MM.1S (cell line): ENCODE measurements at regions not wholly inside any gene's neighbourhood (a gene's known extent, or its start where the extent isn't known, plus 50 kb on each side); places are given as distances from the start of the nearest gene placed in this dataset.

ENCODE experiments used
- DNase-seq: peaks from one replicate; pipeline ENCODE4 v3.0.0-alpha.2; 2015
- H2AFZ ChIP-seq: fragments of 300-600 bp; sonication (generic); 2 replicates; pipeline ENCODE4 v1.6.0; 2016; ENCODE audit warnings: antibody characterized with exemption, low read length
- H3F3A ChIP-seq: fragments of 300-600 bp; sonication (generic); 2 replicates; pipeline ENCODE4 v1.6.1; 2016; ENCODE audit warnings: mild to moderate bottlenecking, antibody characterized with exemption, low read length, moderate library complexity, mixed read lengths; ENCODE audit not compliant: insufficient read depth
- H3K27ac ChIP-seq: fragments of 300-600 bp; sonication (generic); 2 replicates; pipeline ENCODE4 v1.5.1; 2016; ENCODE audit warnings: mild to moderate bottlenecking, low read length
- H3K27me3 ChIP-seq: fragments of 300-600 bp; sonication (generic); replicated peaks from 2 replicates; pipeline ENCODE4 v1.6.0; 2016; ENCODE audit warnings: low read length; ENCODE audit not compliant: insufficient read depth
- H3K36me3 ChIP-seq: fragments of 300-600 bp; sonication (generic); replicated peaks from 2 replicates; pipeline ENCODE4 v1.6.1; 2016; ENCODE audit warnings: mild to moderate bottlenecking, low read length, mixed read lengths; ENCODE audit not compliant: insufficient read depth
- H3K4me1 ChIP-seq: fragments of 300-600 bp; sonication (generic); 2 replicates; pipeline ENCODE4 v1.6.1; 2016; ENCODE audit warnings: low read length, mixed read lengths
- H3K4me2 ChIP-seq: fragments of 300-600 bp; sonication (generic); 2 replicates; pipeline ENCODE4 v1.6.0; 2016; ENCODE audit warnings: low read depth, low read length
- H3K4me3 ChIP-seq: fragments of 300-600 bp; sonication (generic); 2 replicates; pipeline ENCODE4 v1.5.1; 2016; ENCODE audit warnings: low read length, mixed read lengths
- H3K79me2 ChIP-seq: fragments of 300-600 bp; sonication (generic); 2 replicates; pipeline ENCODE4 v1.6.1; 2016; ENCODE audit warnings: mixed run types, low read length, mixed read lengths
- H3K9ac ChIP-seq: fragments of 300-600 bp; sonication (generic); 2 replicates; pipeline ENCODE4 v1.6.1; 2016; ENCODE audit warnings: low read length, mixed read lengths
- H3K9me2 ChIP-seq: fragments of 300-600 bp; sonication (generic); replicated peaks from 2 replicates; pipeline ENCODE4 v1.6.1; 2016; ENCODE audit warnings: mild to moderate bottlenecking, low read length, mixed read lengths; ENCODE audit not compliant: insufficient read depth
- H3K9me3 ChIP-seq: fragments of 300-600 bp; sonication (generic); replicated peaks from 2 replicates; pipeline ENCODE4 v1.6.1; 2016; ENCODE audit warnings: mild to moderate bottlenecking, low read length, mixed read lengths; ENCODE audit not compliant: insufficient read depth
- H4K20me1 ChIP-seq: fragments of 300-600 bp; sonication (generic); 2 replicates; pipeline ENCODE4 v1.6.1; 2016; ENCODE audit warnings: mild to moderate bottlenecking, low read length, moderate library complexity, mixed read lengths; ENCODE audit not compliant: insufficient read depth
- CTCF ChIP-seq: fragments of 300-600 bp; sonication (generic); IDR thresholded peaks from 2 replicates; pipeline ENCODE4 v1.5.1; 2016; ENCODE audit warnings: antibody characterized with exemption, low read length, mixed read lengths
- EZH2 ChIP-seq: fragments of 300-600 bp; sonication (generic); optimal IDR thresholded peaks from 2 replicates; pipeline ENCODE3; 2017; ENCODE audit warnings: low read depth, mild to moderate bottlenecking, antibody characterized with exemption, low read length, mixed read lengths
- EZH2phosphoT487 ChIP-seq: fragments of 300-600 bp; sonication (generic); IDR thresholded peaks from 2 replicates; pipeline ENCODE4 v1.6.1; 2018; ENCODE audit warnings: antibody characterized with exemption, low read length

- no peak overlapping the region for H3K9ac ChIP-seq
- no peaks in the 10 kb centered on the region for H4K20me1 ChIP-seq
- no peaks in the 10 kb centered on the region for H3K9me2 ChIP-seq
- no peaks in the 10 kb centered on the region for H3K9me3 ChIP-seq
- H3K79me2 ChIP-seq: no peaks in the 10 kb centered on the region
- H3K4me1 ChIP-seq: no peaks in the 10 kb centered on the region
- no peak overlapping the region for H2AFZ ChIP-seq
- H3K27me3 ChIP-seq: no peaks in the 10 kb centered on the region
- no peak overlapping the region for H3K27ac ChIP-seq
- no peak for DNase-seq
- TF ChIP-seq CTCF (no peak), EZH2phosphoT487 (no peak), EZH2 (no peak)
- H3K4me3 ChIP-seq: no peak overlapping the region
- H3K36me3 ChIP-seq: no peaks in the 10 kb centered on the region
- no peaks in the 10 kb centered on the region for H3F3A ChIP-seq
- no peak overlapping the region for H3K4me2 ChIP-seq
Observed at GRCh38 chr2:12607971-12608370, 108.8 kb upstream of the TRIB2 start.

GRCh38 chr2:12610314-12610713, 106.4 kb upstream of the TRIB2 start:
- Histone ChIP-seq H3K9me3 (no peaks in the 10 kb centered on the region), H3K27ac (no peak overlapping the region), H3K79me2 (no peaks in the 10 kb centered on the region), H3K27me3 (no peaks in the 10 kb centered on the region), H3K9ac (no peak overlapping the region), H3K9me2 (no peaks in the 10 kb centered on the region), H3K4me1 (no peaks in the 10 kb centered on the region), H3K36me3 (no peaks in the 10 kb centered on the region), H3F3A (no peaks in the 10 kb centered on the region), H2AFZ (no peak overlapping the region), H4K20me1 (no peaks in the 10 kb centered on the region), H3K4me3 (no peak overlapping the region), H3K4me2 (no peak overlapping the region)
- no peak for TF ChIP-seq EZH2phosphoT487
- no peak for TF ChIP-seq CTCF
- TF ChIP-seq EZH2: no peak
- DNase-seq: no peak

- Histone ChIP-seq H3K9me3 (no peaks in the 10 kb centered on the region), H3K4me2 (no peak overlapping the region), H3F3A (no peaks in the 10 kb centered on the region), H3K27me3 (no peaks in the 10 kb centered on the region), H3K79me2 (no peaks in the 10 kb centered on the region), H3K4me3 (no peak overlapping the region), H3K9ac (no peak overlapping the region), H3K36me3 (no peaks in the 10 kb centered on the region), H2AFZ (no peak overlapping the region), H3K4me1 (no peaks in the 10 kb centered on the region), H3K27ac (no peak overlapping the region), H4K20me1 (no peaks in the 10 kb centered on the region), H3K9me2 (no peaks in the 10 kb centered on the region)
- no peak for DNase-seq
- TF ChIP-seq EZH2 (no peak), EZH2phosphoT487 (no peak), CTCF (no peak)
Observed at GRCh38 chr2:12612168-12612567, 104.6 kb upstream of the TRIB2 start.
